BE2C (cell line): ENCODE measurements at regions not wholly inside any gene's neighbourhood (a gene's known extent, or its start where the extent isn't known, plus 50 kb on each side); places are given as distances from the start of the nearest gene placed in this dataset.

Experiments used
- DNase-seq: peaks from one replicate; pipeline ENCODE4 v3.0.0-alpha.2; 2020
- H3K27me3 ChIP-seq: fragments of 250-450 bp; sonication (Bioruptor Pico); 2 replicates; pipeline ENCODE4 v1.5.1; 2020; ENCODE audit warnings: mild to moderate bottlenecking
- H3K36me3 ChIP-seq: fragments of 250-450 bp; sonication (Bioruptor Pico); 2 replicates; pipeline ENCODE4 v1.5.1; 2020; ENCODE audit warnings: mild to moderate bottlenecking
- H3K4me1 ChIP-seq: fragments of 250-450 bp; sonication (Bioruptor Pico); 2 replicates; pipeline ENCODE4 v1.5.1; 2020
- H3K4me3 ChIP-seq: 2 replicates; pipeline ENCODE4 v1.5.1; 2011; ENCODE audit warnings: low read depth, low read length
- H3K9me3 ChIP-seq: fragments of 250-450 bp; sonication (Bioruptor Pico); 2 replicates; pipeline ENCODE4 v1.5.1; 2020
- TF ChIP-seq, protein P1 (sequence below): IDR thresholded peaks from 2 replicates; pipeline ENCODE4 v1.5.1; 2012; ENCODE audit warnings: mild to moderate bottlenecking, low read depth, low read length

DNA sequence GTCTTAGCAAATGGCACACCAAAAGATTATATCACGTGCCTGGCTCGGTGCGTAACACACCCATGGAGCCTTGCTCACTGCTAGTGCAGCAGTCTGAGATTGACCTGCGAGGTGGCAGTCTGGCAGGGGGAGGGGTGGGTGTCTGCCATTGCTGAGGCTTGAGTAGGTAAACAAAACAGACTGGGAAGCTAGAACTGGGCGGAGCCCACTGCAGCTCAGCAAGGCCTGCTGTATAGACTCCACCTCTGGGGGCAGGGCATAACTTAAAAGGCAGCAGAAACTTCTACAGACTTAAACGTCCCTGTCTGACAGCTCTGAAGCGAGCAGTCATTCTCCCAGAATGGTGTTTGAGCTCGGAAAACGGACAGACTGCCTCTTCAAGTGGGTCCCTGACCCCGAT lies 55.9 kb upstream of the FSHR start:
- DNase-seq: peak; percentile 36
- no peak overlapping the region for H3K4me3 ChIP-seq
- TF ChIP-seq, protein P1, sequence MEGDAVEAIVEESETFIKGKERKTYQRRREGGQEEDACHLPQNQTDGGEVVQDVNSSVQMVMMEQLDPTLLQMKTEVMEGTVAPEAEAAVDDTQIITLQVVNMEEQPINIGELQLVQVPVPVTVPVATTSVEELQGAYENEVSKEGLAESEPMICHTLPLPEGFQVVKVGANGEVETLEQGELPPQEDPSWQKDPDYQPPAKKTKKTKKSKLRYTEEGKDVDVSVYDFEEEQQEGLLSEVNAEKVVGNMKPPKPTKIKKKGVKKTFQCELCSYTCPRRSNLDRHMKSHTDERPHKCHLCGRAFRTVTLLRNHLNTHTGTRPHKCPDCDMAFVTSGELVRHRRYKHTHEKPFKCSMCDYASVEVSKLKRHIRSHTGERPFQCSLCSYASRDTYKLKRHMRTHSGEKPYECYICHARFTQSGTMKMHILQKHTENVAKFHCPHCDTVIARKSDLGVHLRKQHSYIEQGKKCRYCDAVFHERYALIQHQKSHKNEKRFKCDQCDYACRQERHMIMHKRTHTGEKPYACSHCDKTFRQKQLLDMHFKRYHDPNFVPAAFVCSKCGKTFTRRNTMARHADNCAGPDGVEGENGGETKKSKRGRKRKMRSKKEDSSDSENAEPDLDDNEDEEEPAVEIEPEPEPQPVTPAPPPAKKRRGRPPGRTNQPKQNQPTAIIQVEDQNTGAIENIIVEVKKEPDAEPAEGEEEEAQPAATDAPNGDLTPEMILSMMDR: no peak
- no peaks in the 10 kb centered on the region for H3K4me1 ChIP-seq
- no peaks in the 10 kb centered on the region for H3K36me3 ChIP-seq
- H3K9me3 ChIP-seq: no peaks in the 10 kb centered on the region
- H3K27me3 ChIP-seq: no peaks in the 10 kb centered on the region

DNA sequence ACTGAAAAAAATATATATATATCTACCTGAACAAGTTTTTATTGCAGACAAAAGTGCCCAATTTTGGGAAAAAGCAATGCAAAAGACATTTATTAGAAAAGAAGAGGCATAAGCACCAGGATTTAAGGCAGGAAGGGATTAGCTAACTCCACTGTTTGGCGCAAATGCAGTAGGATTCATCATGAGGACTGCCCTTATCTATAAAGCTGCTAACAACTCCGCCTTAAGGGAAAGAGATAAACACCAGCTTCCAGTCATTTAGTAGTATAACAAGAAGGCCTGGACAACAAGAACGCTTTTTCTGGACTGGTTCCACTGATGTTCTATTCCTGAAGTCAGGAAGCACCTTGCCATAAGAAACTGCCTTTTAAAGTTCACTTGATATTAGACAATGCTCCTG lies 52.9 kb upstream of the FSHR start:
- no peaks in the 10 kb centered on the region for H3K4me1 ChIP-seq
- no peaks in the 10 kb centered on the region for H3K36me3 ChIP-seq
- H3K27me3 ChIP-seq: no peaks in the 10 kb centered on the region
- H3K9me3 ChIP-seq: no peaks in the 10 kb centered on the region
- H3K4me3 ChIP-seq: no peak overlapping the region
- TF ChIP-seq, protein P1: no peak
- no peak for DNase-seq
